Endothelial cell (in vitro differentiated cells): ENCODE measurements at regions not wholly inside any gene's neighbourhood (a gene's known extent, or its start where the extent isn't known, plus 50 kb on each side); places are given as distances from the start of the nearest gene placed in this dataset.

ENCODE experiments used
- DNase-seq: peaks from one replicate; pipeline ENCODE4 v3.0.0; 2021; ENCODE audit warnings: low spot score
- H3K27ac Mint-ChIP-seq: one replicate; pipeline ENCODE4 v1.8.0; 2021; ENCODE audit warnings: mixed read lengths, inconsistent platforms; ENCODE audit not compliant: unreplicated experiment
- H3K27me3 Mint-ChIP-seq: one replicate; pipeline ENCODE4 v1.8.0; 2021; ENCODE audit warnings: mild to moderate bottlenecking, moderate library complexity, mixed read lengths, inconsistent platforms; ENCODE audit not compliant: unreplicated experiment
- H3K36me3 Mint-ChIP-seq: one replicate; pipeline ENCODE4 v1.8.0; 2021; ENCODE audit warnings: mild to moderate bottlenecking, low read depth, mixed read lengths, inconsistent platforms; ENCODE audit not compliant: unreplicated experiment
- H3K4me1 Mint-ChIP-seq: one replicate; pipeline ENCODE4 v1.8.0; 2021; ENCODE audit warnings: mild to moderate bottlenecking, mixed read lengths, inconsistent platforms; ENCODE audit not compliant: unreplicated experiment
- H3K4me3 Mint-ChIP-seq: one replicate; pipeline ENCODE4 v1.8.0; 2021; ENCODE audit warnings: mild to moderate bottlenecking, mixed read lengths, inconsistent platforms; ENCODE audit not compliant: unreplicated experiment
- H3K9me3 Mint-ChIP-seq: one replicate; pipeline ENCODE4 v1.8.0; 2021; ENCODE audit warnings: mixed read lengths, inconsistent platforms; ENCODE audit not compliant: unreplicated experiment
- TF ChIP-seq, protein P1 (sequence below): fragments of 200-600 bp; sonication (generic); IDR thresholded peaks from one replicate; pipeline ENCODE4 v1.5.0; 2021; ENCODE audit warnings: antibody characterized with exemption; ENCODE audit not compliant: unreplicated experiment

DNA sequence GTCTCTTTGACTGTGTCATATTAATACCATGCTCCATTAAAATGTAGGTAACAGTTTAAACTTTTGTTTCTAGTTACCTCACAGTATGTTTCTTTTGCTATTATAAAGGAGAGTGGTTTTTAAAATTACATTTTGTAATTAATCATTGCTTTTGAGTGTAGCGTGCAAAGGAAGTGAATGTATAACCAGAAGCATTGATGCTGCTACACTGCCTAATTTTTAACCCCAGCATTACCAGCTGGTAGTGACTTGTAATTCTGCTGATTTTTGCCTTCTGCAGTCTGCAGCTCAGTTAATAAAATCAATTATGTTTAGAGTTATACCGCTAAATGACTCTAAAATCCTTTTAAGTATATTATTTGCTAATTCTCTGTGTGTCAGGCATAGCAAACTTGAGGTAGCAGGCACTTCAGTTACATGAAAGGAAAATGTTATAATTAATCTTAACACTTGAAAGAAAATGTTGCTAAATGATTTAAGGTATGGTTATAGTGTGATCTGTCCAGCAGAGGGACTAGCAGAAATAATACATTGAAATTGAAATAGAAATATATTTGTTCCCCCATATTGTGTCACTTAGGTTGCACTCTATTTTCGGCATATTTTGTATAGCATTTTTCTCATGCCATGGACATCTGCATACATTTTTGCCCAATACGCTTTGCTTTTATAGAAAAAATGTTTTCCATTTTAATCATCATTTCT, 388.5 kb downstream of the CNTNAP4 start:
- Mint-ChIP-seq H3K4me1 (no peaks in the 10 kb centered on the region), H3K27me3 (no peaks in the 10 kb centered on the region), H3K4me3 (no peak overlapping the region), H3K27ac (no peak overlapping the region), H3K9me3 (no peaks in the 10 kb centered on the region), H3K36me3 (no peaks in the 10 kb centered on the region)
- TF ChIP-seq, protein P1, sequence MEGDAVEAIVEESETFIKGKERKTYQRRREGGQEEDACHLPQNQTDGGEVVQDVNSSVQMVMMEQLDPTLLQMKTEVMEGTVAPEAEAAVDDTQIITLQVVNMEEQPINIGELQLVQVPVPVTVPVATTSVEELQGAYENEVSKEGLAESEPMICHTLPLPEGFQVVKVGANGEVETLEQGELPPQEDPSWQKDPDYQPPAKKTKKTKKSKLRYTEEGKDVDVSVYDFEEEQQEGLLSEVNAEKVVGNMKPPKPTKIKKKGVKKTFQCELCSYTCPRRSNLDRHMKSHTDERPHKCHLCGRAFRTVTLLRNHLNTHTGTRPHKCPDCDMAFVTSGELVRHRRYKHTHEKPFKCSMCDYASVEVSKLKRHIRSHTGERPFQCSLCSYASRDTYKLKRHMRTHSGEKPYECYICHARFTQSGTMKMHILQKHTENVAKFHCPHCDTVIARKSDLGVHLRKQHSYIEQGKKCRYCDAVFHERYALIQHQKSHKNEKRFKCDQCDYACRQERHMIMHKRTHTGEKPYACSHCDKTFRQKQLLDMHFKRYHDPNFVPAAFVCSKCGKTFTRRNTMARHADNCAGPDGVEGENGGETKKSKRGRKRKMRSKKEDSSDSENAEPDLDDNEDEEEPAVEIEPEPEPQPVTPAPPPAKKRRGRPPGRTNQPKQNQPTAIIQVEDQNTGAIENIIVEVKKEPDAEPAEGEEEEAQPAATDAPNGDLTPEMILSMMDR: no peak
- DNase-seq: no peak

DNA sequence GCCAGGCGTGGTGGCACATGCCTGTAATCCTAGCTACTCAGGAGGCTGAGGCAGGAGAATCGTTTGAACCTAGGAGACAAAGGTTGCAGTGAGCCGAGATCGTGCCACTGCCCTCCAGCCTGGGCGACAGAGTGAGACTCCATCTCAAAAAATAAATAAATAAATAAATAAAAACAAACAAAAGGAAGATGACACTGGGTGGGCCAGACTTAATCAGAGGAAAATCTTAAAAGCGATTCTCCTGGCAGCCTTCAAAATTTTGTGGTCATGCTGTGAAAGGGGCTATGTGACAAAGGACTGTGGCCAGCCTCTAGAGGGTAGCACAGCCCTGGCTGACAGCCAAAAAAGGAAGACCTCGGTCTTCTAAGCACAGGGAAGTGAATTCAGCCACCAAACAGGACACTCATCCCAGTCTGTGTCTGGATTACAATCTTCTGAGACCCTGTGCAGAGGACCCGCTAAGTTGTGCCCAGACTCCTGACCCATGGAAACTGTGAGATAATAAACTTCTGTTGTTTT, 391.1 kb downstream of the CNTNAP4 start:
- Mint-ChIP-seq H3K36me3 (no peaks in the 10 kb centered on the region), H3K4me3 (no peak overlapping the region), H3K27me3 (no peaks in the 10 kb centered on the region), H3K4me1 (no peaks in the 10 kb centered on the region), H3K27ac (no peak overlapping the region), H3K9me3 (no peaks in the 10 kb centered on the region)
- DNase-seq: peak; percentile 18
- TF ChIP-seq, protein P1: no peak

DNA sequence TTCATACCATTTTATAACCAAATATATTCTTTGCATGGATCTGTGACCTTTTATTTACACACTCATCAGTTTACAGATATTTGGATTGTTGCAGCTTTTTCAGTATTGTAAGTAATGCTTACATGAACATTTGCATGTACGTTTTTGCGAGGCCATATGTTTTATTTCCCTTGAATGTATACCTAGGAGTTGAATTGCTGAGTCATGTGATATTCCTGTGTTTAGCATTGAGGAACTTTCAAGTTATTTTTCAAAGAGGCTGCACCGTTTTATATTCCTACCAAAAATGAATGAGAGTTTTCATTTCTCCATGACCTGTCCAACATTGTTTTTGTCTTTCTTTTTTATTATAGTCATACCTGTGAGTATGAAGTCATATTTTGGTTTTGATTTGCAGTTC, 392.1 kb downstream of the CNTNAP4 start:
- Mint-ChIP-seq H3K9me3 (no peaks in the 10 kb centered on the region), H3K27ac (no peak overlapping the region)
- DNase-seq: no peak

DNA sequence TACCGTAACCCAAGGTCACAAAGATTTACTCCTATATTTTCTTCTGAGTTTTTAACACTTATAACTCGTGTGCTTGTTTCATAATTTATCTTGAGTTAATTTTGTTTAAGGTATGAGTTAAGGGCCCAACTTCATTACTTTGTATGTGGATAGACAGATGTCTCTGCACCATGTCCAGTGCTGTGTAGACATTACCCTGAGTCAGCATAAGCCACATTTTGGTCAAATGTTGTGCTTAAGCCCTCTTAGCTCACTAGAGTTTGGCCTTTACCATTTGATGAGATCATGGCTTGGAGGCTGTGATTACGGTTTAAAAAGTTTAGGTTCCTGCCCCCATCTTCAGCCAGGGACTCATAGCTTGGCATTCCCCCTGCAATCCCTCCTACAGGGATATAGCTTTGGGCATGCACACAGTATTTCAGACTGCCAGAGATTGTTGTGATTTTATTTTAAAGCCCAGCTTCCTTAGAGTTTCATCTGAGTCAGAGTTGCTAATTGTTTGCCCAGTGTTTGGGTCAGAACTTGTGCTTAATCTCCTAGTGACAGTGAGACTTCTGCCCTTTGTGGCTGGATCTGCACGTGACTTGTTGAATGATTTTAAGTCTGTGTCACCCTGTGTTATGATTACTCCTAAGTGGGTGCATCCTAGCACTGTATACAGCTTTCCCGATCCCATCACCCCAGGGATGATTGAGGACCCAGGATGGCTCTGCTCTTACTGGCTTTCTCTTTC, 393.1 kb downstream of the CNTNAP4 start:
- H3K27ac Mint-ChIP-seq: no peak overlapping the region
- no peaks in the 10 kb centered on the region for H3K4me1 Mint-ChIP-seq
- H3K4me3 Mint-ChIP-seq: no peak overlapping the region
- H3K9me3 Mint-ChIP-seq: no peaks in the 10 kb centered on the region
- no peak for DNase-seq
- no peaks in the 10 kb centered on the region for H3K36me3 Mint-ChIP-seq
- no peaks in the 10 kb centered on the region for H3K27me3 Mint-ChIP-seq
- TF ChIP-seq, protein P1: no peak

More for the DNA sequence above, 392.1 kb downstream of the CNTNAP4 start:
- H3K4me3 Mint-ChIP-seq: no peak overlapping the region
- no peaks in the 10 kb centered on the region for H3K27me3 Mint-ChIP-seq
- H3K4me1 Mint-ChIP-seq: no peaks in the 10 kb centered on the region
- TF ChIP-seq, protein P1: no peak
- H3K36me3 Mint-ChIP-seq: no peaks in the 10 kb centered on the region

DNA sequence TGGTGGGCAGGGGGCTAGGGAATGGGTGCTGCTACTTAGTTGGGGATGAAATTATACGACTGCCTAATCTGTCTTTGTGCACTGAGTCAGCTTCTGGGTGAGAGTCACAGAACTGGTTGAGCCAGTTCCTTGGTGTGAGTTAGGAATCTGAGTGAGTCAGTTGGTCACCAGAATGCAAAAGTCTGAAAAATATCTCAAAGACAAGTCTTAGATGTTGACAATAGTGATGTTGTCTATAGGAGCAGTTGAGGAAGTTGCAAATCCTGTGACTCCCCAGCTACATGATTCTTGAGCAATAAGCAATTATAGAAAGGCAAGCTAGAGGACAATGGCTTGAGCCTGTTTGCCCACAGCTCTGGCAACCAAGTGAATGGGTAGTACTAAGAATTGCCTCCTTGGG, 399.2 kb downstream of the CNTNAP4 start:
- TF ChIP-seq, protein P1: no peak
- H3K36me3 Mint-ChIP-seq: no peaks in the 10 kb centered on the region
- no peak overlapping the region for H3K27ac Mint-ChIP-seq
- H3K27me3 Mint-ChIP-seq: no peaks in the 10 kb centered on the region
- no peak for DNase-seq
- no peaks in the 10 kb centered on the region for H3K4me1 Mint-ChIP-seq
- H3K9me3 Mint-ChIP-seq: no peaks in the 10 kb centered on the region
- no peak overlapping the region for H3K4me3 Mint-ChIP-seq
